Naive B cell (primary cell): ENCODE measurements at regions not wholly inside any gene's neighbourhood (a gene's known extent, or its start where the extent isn't known, plus 50 kb on each side); places are given as distances from the start of the nearest gene placed in this dataset.

ENCODE experiments used
- ATAC-seq, 2 donors: fragments of 150-1000 bp; cut with Tn5 transposase; 2 replicates each; pipeline ENCODE4 v1.10.0; 2021; ENCODE audit warnings: low read depth in 2 of 2, mild to moderate bottlenecking in 2 of 2, moderate library complexity in 2 of 2
- DNase-seq: peaks from one replicate; pipeline ENCODE4 v3.0.0; 2022
- H3K27ac Mint-ChIP-seq, 6 donors: one replicate each; pipeline ENCODE4 v1.8.0; 2020 to 2022; ENCODE audit warnings: mild to moderate bottlenecking in 6 of 6, mixed read lengths in 6 of 6, moderate library complexity in 5 of 6, inconsistent platforms in 2 of 6
- H3K27me3 Mint-ChIP-seq, 3 donors: one replicate each; pipeline ENCODE4 v1.8.0; 2021 to 2022; ENCODE audit warnings: mixed read lengths in 3 of 3, mild to moderate bottlenecking in 1 of 3
- H3K36me3 Mint-ChIP-seq, 2 donors: one replicate each; pipeline ENCODE4 v1.8.0; 2020 to 2022; ENCODE audit warnings: mixed read lengths in 2 of 2, inconsistent platforms in 1 of 2, mild to moderate bottlenecking in 1 of 2
- H3K4me1 Mint-ChIP-seq, 3 donors: one replicate each; pipeline ENCODE4 v1.8.0; 2020 to 2022; ENCODE audit warnings: mixed read lengths in 3 of 3, inconsistent platforms in 1 of 3, mild to moderate bottlenecking in 1 of 3, moderate library complexity in 1 of 3
- H3K4me3 Mint-ChIP-seq, 8 donors: one replicate each; pipeline ENCODE4 v1.8.0; 2020 to 2022; ENCODE audit warnings: mild to moderate bottlenecking in 8 of 8, mixed read lengths in 8 of 8, moderate library complexity in 8 of 8, inconsistent platforms in 2 of 8
- H3K9me3 Mint-ChIP-seq, 7 donors: one replicate each; pipeline ENCODE4 v1.8.0; 2020 to 2022; ENCODE audit warnings: mixed read lengths in 7 of 7, mild to moderate bottlenecking in 5 of 7, inconsistent platforms in 2 of 7, moderate library complexity in 1 of 7

GRCh38 chr6:12415980-12416598 lies 125.9 kb downstream of the EDN1 start:
- peaks cover 0 to 10% (median 2%) of the 10 kb centered on the region in 7 donors for H3K9me3 Mint-ChIP-seq
- ATAC-seq (no peak), DNase-seq (no peak)
- H3K27me3 Mint-ChIP-seq = no peaks in the 10 kb centered on the region
- no peaks in the 10 kb centered on the region for H3K4me1 Mint-ChIP-seq
- no peaks in the 10 kb centered on the region for H3K36me3 Mint-ChIP-seq
- no peak overlapping the region for H3K27ac Mint-ChIP-seq
- no peak overlapping the region for H3K4me3 Mint-ChIP-seq

- H3K36me3 Mint-ChIP-seq = no peaks in the 10 kb centered on the region
- no peak overlapping the region for H3K27ac Mint-ChIP-seq
- H3K27me3 Mint-ChIP-seq = no peaks in the 10 kb centered on the region
- DNase-seq (no peak), ATAC-seq (no peak)
- no peaks in the 10 kb centered on the region for H3K4me1 Mint-ChIP-seq
- peaks cover 0 to 10% (median 2%) of the 10 kb centered on the region in 7 donors for H3K9me3 Mint-ChIP-seq
- H3K4me3 Mint-ChIP-seq = no peak overlapping the region
Measured at GRCh38 chr6:12417191-12417590, 127.0 kb downstream of the EDN1 start.

- Mint-ChIP-seq H3K4me1 (no peaks in the 10 kb centered on the region), H3K9me3 (peaks cover 0 to 10% (median 2%) of the 10 kb centered on the region in 7 donors), H3K36me3 (no peaks in the 10 kb centered on the region)
Measured at GRCh38 chr6:12418946-12419345, 128.8 kb downstream of the EDN1 start.

GRCh38 chr6:12419631-12420272 lies 129.6 kb downstream of the EDN1 start:
- no peaks in the 10 kb centered on the region for H3K4me1 Mint-ChIP-seq
- no peak for ATAC-seq
- no peaks in the 10 kb centered on the region for H3K27me3 Mint-ChIP-seq
- H3K27ac Mint-ChIP-seq = no peak overlapping the region
- H3K36me3 Mint-ChIP-seq = no peaks in the 10 kb centered on the region
- H3K9me3 Mint-ChIP-seq = peaks cover 0 to 10% (median 2%) of the 10 kb centered on the region in 7 donors
- no peak for DNase-seq
- no peak overlapping the region for H3K4me3 Mint-ChIP-seq

More at GRCh38 chr6:12418946-12419345, 128.8 kb downstream of the EDN1 start:
- DNase-seq (no peak), ATAC-seq (no peak)
- Mint-ChIP-seq H3K27me3 (no peaks in the 10 kb centered on the region), H3K4me3 (no peak overlapping the region), H3K27ac (no peak overlapping the region)

- Mint-ChIP-seq H3K27ac (no peak overlapping the region), H3K4me3 (no peak overlapping the region), H3K27me3 (no peaks in the 10 kb centered on the region), H3K36me3 (no peaks in the 10 kb centered on the region), H3K4me1 (no peaks in the 10 kb centered on the region), H3K9me3 (peaks cover 0 to 10% (median 2%) of the 10 kb centered on the region in 7 donors)
- DNase-seq (no peak), ATAC-seq (no peak)
Measured at GRCh38 chr6:12420626-12421025, 130.5 kb downstream of the EDN1 start.

- no peaks in the 10 kb centered on the region for H3K36me3 Mint-ChIP-seq
- no peak overlapping the region for H3K4me3 Mint-ChIP-seq
- ATAC-seq (no peak), DNase-seq (no peak)
- H3K27me3 Mint-ChIP-seq = no peaks in the 10 kb centered on the region
- no peak overlapping the region for H3K27ac Mint-ChIP-seq
- H3K4me1 Mint-ChIP-seq = no peaks in the 10 kb centered on the region
- H3K9me3 Mint-ChIP-seq = peaks cover 0 to 10% (median 2%) of the 10 kb centered on the region in 7 donors
Measured at GRCh38 chr6:12421596-12421995, 131.4 kb downstream of the EDN1 start.

GRCh38 chr6:12422848-12423247 lies 132.7 kb downstream of the EDN1 start:
- no peaks in the 10 kb centered on the region for H3K36me3 Mint-ChIP-seq
- H3K4me1 Mint-ChIP-seq = no peaks in the 10 kb centered on the region
- H3K4me3 Mint-ChIP-seq = no peak overlapping the region
- H3K9me3 Mint-ChIP-seq = peaks cover 0 to 10% (median 2%) of the 10 kb centered on the region in 7 donors
- DNase-seq (no peak), ATAC-seq (no peak)
- H3K27me3 Mint-ChIP-seq = no peaks in the 10 kb centered on the region
- H3K27ac Mint-ChIP-seq = no peak overlapping the region

GRCh38 chr6:12423832-12424231 lies 133.7 kb downstream of the EDN1 start:
- H3K4me1 Mint-ChIP-seq = no peaks in the 10 kb centered on the region
- no peak overlapping the region for H3K27ac Mint-ChIP-seq
- no peaks in the 10 kb centered on the region for H3K36me3 Mint-ChIP-seq
- no peaks in the 10 kb centered on the region for H3K27me3 Mint-ChIP-seq
- DNase-seq (no peak), ATAC-seq (no peak)
- peaks cover 0 to 4% (median 2%) of the 10 kb centered on the region in 7 donors for H3K9me3 Mint-ChIP-seq
- H3K4me3 Mint-ChIP-seq = no peak overlapping the region

- H3K9me3 Mint-ChIP-seq = no peaks in the 10 kb centered on the region
- no peaks in the 10 kb centered on the region for H3K4me1 Mint-ChIP-seq
- DNase-seq (no peak), ATAC-seq (no peak)
- H3K27me3 Mint-ChIP-seq = no peaks in the 10 kb centered on the region
- no peaks in the 10 kb centered on the region for H3K36me3 Mint-ChIP-seq
- no peak overlapping the region for H3K27ac Mint-ChIP-seq
- H3K4me3 Mint-ChIP-seq = no peak overlapping the region
Measured at GRCh38 chr6:12426121-12426520, 136.0 kb downstream of the EDN1 start.

GRCh38 chr6:12431023-12431422 lies 140.9 kb downstream of the EDN1 start:
- H3K4me1 Mint-ChIP-seq = no peaks in the 10 kb centered on the region
- no peak for ATAC-seq
- no peaks in the 10 kb centered on the region for H3K27me3 Mint-ChIP-seq

GRCh38 chr6:12436224-12436623 lies 146.1 kb downstream of the EDN1 start:
- Mint-ChIP-seq H3K4me1 (no peaks in the 10 kb centered on the region), H3K27ac (no peak overlapping the region), H3K4me3 (no peak overlapping the region), H3K36me3 (peaks cover 0 to 4% of the 10 kb centered on the region in 2 donors), H3K9me3 (peaks cover 0 to 29% (median 19%) of the 10 kb centered on the region in 7 donors), H3K27me3 (peaks cover 0 to 8% (median 0%) of the 10 kb centered on the region in 3 donors)
- ATAC-seq = no peak
- no peak for DNase-seq

More at GRCh38 chr6:12431023-12431422, 140.9 kb downstream of the EDN1 start:
- peaks cover 0 to 27% (median 19%) of the 10 kb centered on the region in 7 donors for H3K9me3 Mint-ChIP-seq
- H3K4me3 Mint-ChIP-seq = no peak overlapping the region
- H3K36me3 Mint-ChIP-seq = peaks cover 0 to 4% of the 10 kb centered on the region in 2 donors
- no peak for DNase-seq
- no peak overlapping the region for H3K27ac Mint-ChIP-seq

- no peaks in the 10 kb centered on the region for H3K4me1 Mint-ChIP-seq
- H3K36me3 Mint-ChIP-seq = peaks cover 0 to 4% of the 10 kb centered on the region in 2 donors
- H3K4me3 Mint-ChIP-seq = no peak overlapping the region
- peaks cover 0 to 8% (median 0%) of the 10 kb centered on the region in 3 donors for H3K27me3 Mint-ChIP-seq
- ATAC-seq (no peak), DNase-seq (no peak)
- H3K27ac Mint-ChIP-seq = no peak overlapping the region
- peaks cover 0 to 29% (median 19%) of the 10 kb centered on the region in 7 donors for H3K9me3 Mint-ChIP-seq
Measured at GRCh38 chr6:12436683-12437082, 146.5 kb downstream of the EDN1 start.

GRCh38 chr6:12439296-12439695 lies 149.1 kb downstream of the EDN1 start:
- no peak for ATAC-seq
- H3K4me3 Mint-ChIP-seq = no peak overlapping the region

GRCh38 chr6:12440981-12441380 lies 150.8 kb downstream of the EDN1 start:
- Mint-ChIP-seq H3K27me3 (peaks cover 11 to 19% (median 14%) of the 10 kb centered on the region in 3 donors), H3K36me3 (no peaks in the 10 kb centered on the region), H3K4me1 (no peaks in the 10 kb centered on the region), H3K27ac (no peak overlapping the region), H3K9me3 (peaks cover 0 to 2% (median 0%) of the 10 kb centered on the region in 7 donors), H3K4me3 (no peak overlapping the region)
- ATAC-seq (no peak), DNase-seq (no peak)

More at GRCh38 chr6:12439296-12439695, 149.1 kb downstream of the EDN1 start:
- no peak overlapping the region for H3K27ac Mint-ChIP-seq
- no peaks in the 10 kb centered on the region for H3K4me1 Mint-ChIP-seq
- peaks cover 9 to 15% (median 13%) of the 10 kb centered on the region in 3 donors for H3K27me3 Mint-ChIP-seq
- no peaks in the 10 kb centered on the region for H3K36me3 Mint-ChIP-seq
- DNase-seq = no peak
- H3K9me3 Mint-ChIP-seq = peaks cover 0 to 12% (median 3%) of the 10 kb centered on the region in 7 donors
